Smooth muscle cell (in vitro differentiated cells): ENCODE measurements at regions not wholly inside any gene's neighbourhood (a gene's known extent, or its start where the extent isn't known, plus 50 kb on each side); places are given as distances from the start of the nearest gene placed in this dataset.
A peak's percentile ranks its signal among the peaks of the same experiment; 100 is the strongest.

ENCODE experiments used
- DNase-seq: peaks from one replicate; lab custom pipeline; 2025; ENCODE audit not compliant: unreplicated experiment; lab: John Stamatoyannopoulos, UW
- H2AFZ ChIP-seq: fragments of 200-600 bp; sonication (generic); 2 replicates; pipeline ENCODE4 v1.6.0; 2016; ENCODE audit warnings: antibody characterized with exemption, low read depth, mild to moderate bottlenecking
- H3F3A ChIP-seq: fragments of 200-600 bp; sonication (generic); 2 replicates; pipeline ENCODE4 v1.6.0; 2017; ENCODE audit warnings: antibody characterized with exemption, low read depth
- H3K27ac ChIP-seq: fragments of 200-600 bp; sonication (generic); 2 replicates; pipeline ENCODE4 v1.5.1; 2016; ENCODE audit warnings: low read depth, mild to moderate bottlenecking
- H3K27me3 ChIP-seq: fragments of 200-600 bp; sonication (generic); 2 replicates; pipeline ENCODE4 v1.6.1; 2016; ENCODE audit warnings: low read depth, mild to moderate bottlenecking
- H3K36me3 ChIP-seq: fragments of 200-600 bp; sonication (generic); 2 replicates; pipeline ENCODE4 v1.5.1; 2016; ENCODE audit warnings: low read depth
- H3K4me1 ChIP-seq: fragments of 200-600 bp; sonication (generic); 2 replicates; pipeline ENCODE4 v1.5.1; 2016; ENCODE audit warnings: low read depth
- H3K4me2 ChIP-seq: fragments of 200-600 bp; sonication (generic); 2 replicates; pipeline ENCODE4 v1.6.0; 2016; ENCODE audit warnings: mild to moderate bottlenecking
- H3K4me3 ChIP-seq: fragments of 200-600 bp; sonication (generic); 2 replicates; pipeline ENCODE4 v1.5.1; 2016; ENCODE audit warnings: mild to moderate bottlenecking
- H3K79me2 ChIP-seq: fragments of 200-600 bp; sonication (generic); 2 replicates; pipeline ENCODE4 v1.6.0; 2016; ENCODE audit warnings: low read depth, mild to moderate bottlenecking
- H3K9ac ChIP-seq: fragments of 200-600 bp; sonication (generic); 2 replicates; pipeline ENCODE4 v1.6.0; 2016; ENCODE audit warnings: low read depth
- H3K9me3 ChIP-seq: fragments of 200-600 bp; sonication (generic); replicated peaks from 2 replicates; pipeline ENCODE4 v1.5.1; 2016; ENCODE audit warnings: low read depth
- H4K20me1 ChIP-seq: fragments of 200-600 bp; sonication (generic); 2 replicates; pipeline ENCODE4 v1.6.0; 2016; ENCODE audit warnings: low read depth
- WGBS: methylation state at CpG from one replicate; pipeline ENCODE4 v1.1.7; 2016; ENCODE audit warnings: low lambda C conversion rate; 5-methylcytosine and 5-hydroxymethylcytosine counted together
- TF ChIP-seq, protein P1 (sequence below): fragments of 200-600 bp; sonication (generic); IDR thresholded peaks from 2 replicates; pipeline ENCODE4 v1.5.1; 2017; ENCODE audit warnings: borderline replicate concordance, mild to moderate bottlenecking, antibody characterized with exemption; ENCODE audit not compliant: insufficient read depth, poor library complexity, severe bottlenecking

DNA sequence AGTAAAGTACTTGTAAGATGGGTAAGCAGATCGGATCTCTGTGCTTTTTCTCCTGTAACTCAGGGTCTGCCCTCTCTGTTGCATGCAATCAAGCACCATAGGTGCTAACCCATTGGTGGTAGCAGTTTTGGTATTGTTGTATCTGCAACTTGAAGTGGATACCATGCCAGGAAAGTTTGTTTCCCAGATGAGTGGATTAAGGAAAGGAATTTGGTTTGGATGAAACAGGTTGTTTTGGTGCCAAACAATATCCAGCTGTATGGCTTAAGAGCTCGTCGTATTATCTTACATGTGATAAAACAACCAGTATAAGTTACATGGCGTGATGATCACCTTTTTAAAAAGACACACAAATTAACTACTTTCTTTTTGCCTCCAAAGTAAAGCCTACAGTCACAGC, 280.9 kb upstream of the TENM3 start:
- H3K36me3 ChIP-seq: no peaks in the 10 kb centered on the region
- H3K4me2 ChIP-seq: no peak overlapping the region
- no peaks in the 10 kb centered on the region for H3K9me3 ChIP-seq
- no peak overlapping the region for H3K9ac ChIP-seq
- no peaks in the 10 kb centered on the region for H3K27me3 ChIP-seq
- no peaks in the 10 kb centered on the region for H3K79me2 ChIP-seq
- WGBS: 88% methylated on average over 4 of the region's 4 CpGs
- TF ChIP-seq, protein P1, sequence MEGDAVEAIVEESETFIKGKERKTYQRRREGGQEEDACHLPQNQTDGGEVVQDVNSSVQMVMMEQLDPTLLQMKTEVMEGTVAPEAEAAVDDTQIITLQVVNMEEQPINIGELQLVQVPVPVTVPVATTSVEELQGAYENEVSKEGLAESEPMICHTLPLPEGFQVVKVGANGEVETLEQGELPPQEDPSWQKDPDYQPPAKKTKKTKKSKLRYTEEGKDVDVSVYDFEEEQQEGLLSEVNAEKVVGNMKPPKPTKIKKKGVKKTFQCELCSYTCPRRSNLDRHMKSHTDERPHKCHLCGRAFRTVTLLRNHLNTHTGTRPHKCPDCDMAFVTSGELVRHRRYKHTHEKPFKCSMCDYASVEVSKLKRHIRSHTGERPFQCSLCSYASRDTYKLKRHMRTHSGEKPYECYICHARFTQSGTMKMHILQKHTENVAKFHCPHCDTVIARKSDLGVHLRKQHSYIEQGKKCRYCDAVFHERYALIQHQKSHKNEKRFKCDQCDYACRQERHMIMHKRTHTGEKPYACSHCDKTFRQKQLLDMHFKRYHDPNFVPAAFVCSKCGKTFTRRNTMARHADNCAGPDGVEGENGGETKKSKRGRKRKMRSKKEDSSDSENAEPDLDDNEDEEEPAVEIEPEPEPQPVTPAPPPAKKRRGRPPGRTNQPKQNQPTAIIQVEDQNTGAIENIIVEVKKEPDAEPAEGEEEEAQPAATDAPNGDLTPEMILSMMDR: no peak
- H4K20me1 ChIP-seq: no peaks in the 10 kb centered on the region
- H3F3A ChIP-seq: peaks cover 17% of the 10 kb centered on the region
- H3K4me3 ChIP-seq: no peak overlapping the region
- H3K4me1 ChIP-seq: peaks cover 30% of the 10 kb centered on the region
- DNase-seq: no peak
- no peak overlapping the region for H3K27ac ChIP-seq
- no peak overlapping the region for H2AFZ ChIP-seq

DNA sequence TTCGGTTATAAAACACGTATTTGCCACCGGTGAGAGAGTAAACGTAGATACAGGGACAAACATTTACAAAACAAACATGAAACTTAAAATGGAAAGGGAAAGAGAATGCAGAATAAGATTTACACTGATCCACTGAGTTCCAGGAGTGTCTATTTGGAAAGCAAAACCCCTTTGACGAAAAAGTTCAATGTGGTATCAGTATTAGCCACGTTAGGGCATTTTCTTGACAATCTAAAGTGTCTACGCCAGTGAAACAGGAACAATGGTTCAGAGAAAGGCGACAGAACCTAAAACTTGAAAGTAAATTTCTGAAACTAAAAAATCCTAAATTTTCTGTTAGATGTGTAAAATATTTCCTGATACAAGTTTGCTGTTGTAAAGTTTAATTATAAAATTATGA, 278.5 kb upstream of the TENM3 start:
- Histone ChIP-seq H3K9me3 (no peaks in the 10 kb centered on the region), H2AFZ (no peak overlapping the region), H3F3A (peaks cover 7% of the 10 kb centered on the region), H3K9ac (no peak overlapping the region), H3K27ac (no peak overlapping the region), H3K36me3 (no peaks in the 10 kb centered on the region), H3K4me2 (no peak overlapping the region), H3K4me1 (peaks cover 10% of the 10 kb centered on the region), H3K27me3 (no peaks in the 10 kb centered on the region), H3K79me2 (no peaks in the 10 kb centered on the region), H4K20me1 (no peaks in the 10 kb centered on the region), H3K4me3 (no peak overlapping the region)
- 94% methylated on average over 8 of the region's 8 CpGs for WGBS
- no peak for DNase-seq
- TF ChIP-seq, protein P1: no peak

DNA sequence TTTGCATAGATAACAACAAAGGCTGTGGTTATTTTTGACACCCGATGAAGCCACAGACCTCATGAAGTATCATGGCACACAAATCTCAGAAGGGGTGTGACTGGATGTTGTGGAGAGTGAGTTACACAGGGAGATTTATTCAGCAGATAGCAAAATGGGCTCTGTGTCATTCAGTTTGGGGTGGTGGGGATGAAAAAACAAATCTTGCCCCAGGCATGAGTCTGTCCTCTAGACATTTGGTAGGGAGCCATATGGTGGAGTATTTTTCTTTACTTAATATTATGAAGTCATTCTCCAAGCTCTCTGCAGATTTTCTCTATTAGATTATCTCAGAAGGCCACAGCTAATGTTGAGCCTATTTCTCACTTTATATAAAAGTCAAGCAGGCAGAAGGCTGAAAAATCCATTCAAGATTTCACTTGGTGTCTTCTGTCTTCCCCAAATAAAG, 277.1 kb upstream of the TENM3 start:
- Histone ChIP-seq H3K9me3 (no peaks in the 10 kb centered on the region), H3K9ac (no peak overlapping the region), H3K27ac (no peak overlapping the region), H4K20me1 (no peaks in the 10 kb centered on the region), H3K36me3 (no peaks in the 10 kb centered on the region), H3K4me1 (peaks cover 5% of the 10 kb centered on the region), H2AFZ (no peak overlapping the region), H3F3A (no peaks in the 10 kb centered on the region), H3K79me2 (no peaks in the 10 kb centered on the region), H3K27me3 (no peaks in the 10 kb centered on the region), H3K4me2 (no peak overlapping the region), H3K4me3 (no peak overlapping the region)
- TF ChIP-seq, protein P1: no peak
- 47% methylated on average over 1 of the region's 1 CpG for WGBS
- DNase-seq: no peak

DNA sequence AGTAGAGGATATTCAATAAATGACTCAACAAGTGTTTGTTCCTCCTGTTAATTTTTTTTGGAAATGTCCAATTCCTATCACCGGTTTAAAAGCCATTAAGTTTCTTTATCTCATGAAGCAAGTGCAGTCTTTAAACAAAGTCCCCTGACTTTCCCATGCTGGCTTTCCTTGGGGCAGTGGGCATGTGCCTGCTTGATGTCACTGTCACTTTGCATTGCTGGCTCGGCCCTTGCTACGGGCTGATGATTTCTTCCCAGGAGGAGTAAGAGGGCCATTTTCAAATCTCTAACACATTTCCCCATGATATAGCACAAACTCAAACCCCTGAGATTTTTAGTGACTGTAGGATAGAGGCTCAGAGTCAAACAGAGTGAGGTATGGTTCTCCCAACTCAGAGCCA, 275.8 kb upstream of the TENM3 start:
- H2AFZ ChIP-seq: no peak overlapping the region
- H3K9ac ChIP-seq: no peak overlapping the region
- H3K27ac ChIP-seq: peak overlapping the region; percentile 54
- peaks cover 4% of the 10 kb centered on the region for H3F3A ChIP-seq
- TF ChIP-seq, protein P1: no peak
- H3K9me3 ChIP-seq: no peaks in the 10 kb centered on the region
- no peaks in the 10 kb centered on the region for H3K27me3 ChIP-seq
- peak overlapping the region; percentile 36 for H3K4me2 ChIP-seq
- H3K36me3 ChIP-seq: no peaks in the 10 kb centered on the region
- H3K4me1 ChIP-seq: peaks cover 5% of the 10 kb centered on the region
- WGBS: 19% methylated on average over 3 of the region's 3 CpGs
- no peak for DNase-seq
- H3K79me2 ChIP-seq: no peaks in the 10 kb centered on the region
- H4K20me1 ChIP-seq: no peaks in the 10 kb centered on the region
- H3K4me3 ChIP-seq: no peak overlapping the region
